Kidney tubule cell (primary cell): ENCODE measurements at regions not wholly inside any gene's neighbourhood (a gene's known extent, or its start where the extent isn't known, plus 50 kb on each side); places are given as distances from the start of the nearest gene placed in this dataset.

Experiments used
- DNase-seq: peaks from one replicate; pipeline ENCODE4 v3.0.0-alpha.2; 2018; ENCODE audit warnings: low spot score

DNA sequence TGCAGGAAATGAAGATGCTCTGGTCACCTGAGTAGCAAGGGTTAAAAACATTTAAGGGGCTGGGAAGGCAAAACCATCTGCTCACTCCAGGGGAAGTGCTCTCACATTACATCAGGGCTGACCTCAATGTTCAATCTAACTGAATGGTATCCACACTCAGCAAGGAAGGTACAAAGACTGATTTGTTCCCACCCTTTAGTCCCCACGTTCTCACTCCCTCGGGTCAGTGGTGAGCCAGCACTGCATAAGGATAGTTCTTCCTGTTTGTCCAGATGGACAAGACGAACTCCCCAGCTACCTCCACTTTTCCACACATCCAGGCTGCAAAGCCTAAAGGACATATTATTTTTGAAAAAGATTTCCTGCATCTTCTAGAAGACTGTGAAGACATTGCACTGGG lies 126.6 kb upstream of the SLC14A2 start:
- DNase-seq = no peak

DNA sequence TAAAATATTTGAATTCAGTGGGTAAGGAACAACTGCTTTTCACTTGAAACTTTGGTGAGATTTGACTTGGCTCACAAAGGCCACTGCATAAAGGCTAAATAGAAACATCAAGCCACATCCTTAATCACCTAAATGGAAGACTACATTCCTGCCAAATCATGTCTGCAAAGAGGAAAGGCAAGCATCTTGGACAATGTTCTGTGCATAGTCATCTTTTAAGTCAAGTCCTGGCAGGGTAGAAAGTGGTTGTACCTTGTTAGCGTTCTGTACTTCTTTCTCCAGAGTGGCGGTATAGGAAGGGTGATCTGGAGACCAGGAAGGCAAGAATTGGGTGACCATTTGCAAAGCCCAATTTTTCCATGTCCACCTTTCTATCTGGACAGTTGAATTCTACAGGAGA lies 121.4 kb upstream of the SLC14A2 start:
- no peak for DNase-seq

- DNase-seq = no peak
These were observed 120.5 kb upstream of the SLC14A2 start for GRCh38 chr18:45494811-45495210.

- DNase-seq = no peak
These were observed 118.5 kb upstream of the SLC14A2 start for GRCh38 chr18:45496741-45497140.

- no peak for DNase-seq
These were observed 117.5 kb upstream of the SLC14A2 start for GRCh38 chr18:45497595-45498286.

- no peak for DNase-seq
These were observed 117.0 kb upstream of the SLC14A2 start for GRCh38 chr18:45498287-45498658.

GRCh38 chr18:45503990-45504389 lies 111.3 kb upstream of the SLC14A2 start:
- no peak for DNase-seq

- no peak for DNase-seq
These were observed 109.6 kb upstream of the SLC14A2 start for GRCh38 chr18:45505497-45506206.

- DNase-seq = no peak
These were observed 108.3 kb upstream of the SLC14A2 start for GRCh38 chr18:45506951-45507350.

- no peak for DNase-seq
These were observed 105.7 kb upstream of the SLC14A2 start for GRCh38 chr18:45509535-45509934.

GRCh38 chr18:45510656-45511055 lies 104.6 kb upstream of the SLC14A2 start:
- no peak for DNase-seq

GRCh38 chr18:45512363-45512953 lies 102.8 kb upstream of the SLC14A2 start:
- no peak for DNase-seq

- no peak for DNase-seq
These were observed 98.0 kb upstream of the SLC14A2 start for GRCh38 chr18:45517181-45517741.

DNA sequence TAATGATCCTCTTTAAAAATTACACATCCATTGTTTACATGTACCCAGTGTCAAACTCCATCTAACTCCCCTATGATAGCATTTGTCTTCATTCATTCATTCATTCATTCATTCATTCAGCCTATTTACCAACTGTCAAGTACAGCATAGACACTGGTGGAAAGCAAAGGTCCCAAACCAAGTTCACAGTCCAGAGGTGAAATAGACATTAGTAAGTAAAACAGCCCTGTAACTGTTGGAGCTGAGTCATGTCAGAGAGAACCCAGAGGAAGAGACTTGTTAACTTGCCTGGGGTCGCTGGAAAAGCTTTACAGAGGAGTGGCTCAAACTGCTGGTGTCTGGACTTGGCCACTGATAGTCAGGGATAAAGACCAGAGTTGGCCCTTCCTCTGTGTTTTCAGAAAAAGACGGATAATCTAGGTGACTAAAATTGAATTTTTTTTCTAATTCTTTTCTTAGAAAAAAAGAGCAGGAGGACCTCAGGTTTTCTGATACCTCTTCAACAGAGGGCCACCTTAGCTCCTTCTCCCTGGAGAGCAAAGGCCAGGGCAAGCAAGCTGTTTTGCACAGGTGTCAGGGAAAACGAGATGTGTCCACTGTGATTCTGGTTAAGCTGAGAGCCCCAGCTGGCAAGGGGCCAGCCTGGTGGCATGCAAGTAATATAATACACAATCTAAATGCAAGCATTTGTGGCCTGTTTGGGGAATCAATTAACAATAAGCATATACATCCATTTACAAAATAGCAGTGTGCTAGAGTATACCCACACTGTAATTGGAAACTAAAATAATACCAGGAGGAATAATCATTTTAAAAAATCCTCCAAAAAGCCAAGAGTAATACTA lies 96.7 kb upstream of the SLC14A2 start:
- DNase-seq = no peak

DNA sequence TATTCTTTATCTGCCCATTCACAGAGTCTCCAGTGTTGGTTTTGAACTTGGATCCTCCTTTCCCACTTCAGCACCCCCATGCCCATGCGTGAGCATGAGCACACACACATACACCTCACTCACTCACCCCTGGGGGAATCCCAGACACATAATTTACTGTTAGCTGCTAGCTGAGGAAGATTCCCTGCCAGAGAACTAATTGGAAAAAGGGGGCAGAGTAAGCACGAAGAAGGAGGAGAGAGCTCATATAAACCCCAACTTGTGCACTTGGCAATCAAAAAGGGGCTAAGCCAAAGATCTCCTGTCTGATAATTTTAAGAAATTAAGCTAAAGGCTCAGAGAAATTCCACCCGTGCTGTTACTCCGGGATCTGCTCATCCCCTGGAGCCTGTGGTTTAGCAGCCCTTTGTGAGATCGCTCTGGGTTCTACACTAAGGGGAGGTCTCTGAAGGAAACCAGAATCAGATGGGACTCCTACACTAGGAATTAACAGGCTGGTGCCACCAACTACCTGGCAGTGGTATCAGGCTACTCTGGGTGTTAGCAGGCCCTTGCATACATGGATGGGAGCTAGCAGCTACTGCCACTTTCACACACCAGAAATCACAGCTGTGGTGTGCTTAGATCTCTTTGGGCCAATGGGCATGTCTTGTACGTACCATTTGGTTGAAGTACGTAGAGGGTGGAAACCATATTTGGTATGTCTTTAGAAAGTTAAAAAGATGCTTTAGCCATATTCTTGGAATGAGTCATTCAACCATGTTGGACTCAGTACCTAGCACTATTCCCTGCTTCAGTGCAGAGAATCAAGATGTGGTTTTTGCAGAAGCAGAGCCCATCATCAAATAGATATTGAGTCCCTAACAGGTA lies 95.6 kb upstream of the SLC14A2 start:
- no peak for DNase-seq

DNA sequence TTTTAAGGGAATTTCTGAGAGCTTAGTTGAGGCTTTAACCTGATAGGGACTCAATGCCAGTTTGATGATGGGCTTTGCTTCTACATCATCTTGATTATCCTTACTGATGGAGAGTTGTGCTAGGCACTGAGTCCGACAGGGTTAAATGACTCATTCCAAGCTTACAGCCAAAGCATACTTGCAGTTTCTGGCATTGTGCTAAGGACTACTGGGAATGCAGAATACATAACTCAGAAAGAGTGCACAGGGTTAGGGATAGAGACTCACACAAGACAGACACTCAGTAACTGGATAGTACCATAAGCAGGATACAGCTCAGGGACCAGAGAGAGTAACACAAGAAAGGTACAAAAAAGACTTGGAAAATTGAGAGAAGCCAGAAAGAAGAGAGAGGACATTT lies 94.1 kb upstream of the SLC14A2 start:
- peak; percentile 7 for DNase-seq

DNA sequence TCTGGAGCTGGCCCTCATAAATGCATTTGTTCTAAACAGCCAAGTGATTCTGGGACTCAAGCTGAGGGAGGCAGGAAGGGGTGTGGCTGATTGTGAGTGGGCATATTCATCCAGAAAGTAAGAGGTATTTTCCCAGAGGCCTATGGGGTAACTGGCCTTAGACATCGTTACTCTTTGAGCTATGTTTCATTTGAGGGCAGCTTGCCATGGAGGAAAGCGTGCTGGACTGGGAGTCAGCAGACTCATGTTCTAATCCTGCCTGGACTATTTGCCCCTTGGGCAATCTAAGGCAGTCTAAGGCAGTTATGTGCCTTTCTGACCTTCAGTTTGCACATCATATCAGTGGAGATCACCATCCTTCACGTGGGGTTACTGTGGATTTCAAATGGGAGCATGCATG lies 93.5 kb upstream of the SLC14A2 start:
- peak; percentile 13 for DNase-seq

- no peak for DNase-seq
These were observed 92.9 kb upstream of the SLC14A2 start for GRCh38 chr18:45522371-45522770.

GRCh38 chr18:45525301-45525700 lies 90.0 kb upstream of the SLC14A2 start:
- DNase-seq = no peak

DNA sequence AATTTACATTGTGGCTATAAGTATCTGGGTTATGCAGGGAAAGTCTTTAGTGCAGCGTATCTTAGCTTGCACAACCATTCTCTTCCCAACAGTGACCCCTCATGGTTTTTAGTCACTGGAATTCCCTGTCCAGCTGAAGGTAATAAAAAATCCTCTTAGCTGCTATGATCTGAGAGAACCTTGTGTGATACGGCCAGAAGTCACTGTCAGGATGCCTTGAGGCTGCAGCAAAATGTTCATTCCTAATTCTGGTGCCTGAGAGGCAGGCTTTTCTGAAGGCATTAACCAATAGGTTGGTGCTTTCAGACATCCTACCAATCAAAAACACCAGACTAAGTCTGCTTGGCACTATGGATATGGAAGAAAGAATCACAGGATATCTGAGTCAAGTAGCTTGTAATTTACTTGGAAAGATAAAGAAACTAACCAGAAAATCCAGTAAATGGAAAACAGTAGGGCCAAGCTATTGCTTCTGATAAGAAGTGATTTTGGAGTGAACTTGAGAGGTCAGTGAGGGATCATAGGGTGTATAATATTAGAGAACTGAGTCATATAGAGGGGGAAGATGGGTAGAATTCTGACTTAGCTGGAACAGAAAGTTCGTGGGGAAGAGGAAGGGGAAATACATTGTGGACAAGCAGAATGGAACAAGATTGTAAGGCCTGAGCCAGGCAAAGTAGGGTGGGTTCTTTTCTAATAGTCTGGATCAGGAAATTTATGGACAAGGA lies 89.0 kb upstream of the SLC14A2 start:
- no peak for DNase-seq

- no peak for DNase-seq
These were observed 87.4 kb upstream of the SLC14A2 start for GRCh38 chr18:45527891-45528290.
